SH-SY5Y (cell line): ENCODE measurements at regions not wholly inside any gene's neighbourhood (a gene's known extent, or its start where the extent isn't known, plus 50 kb on each side); places are given as distances from the start of the nearest gene placed in this dataset.

ENCODE experiments used
- GATA2 ChIP-seq: IDR thresholded peaks from 2 replicates; pipeline ENCODE4 v1.6.1; 2011; ENCODE audit warnings: mild to moderate bottlenecking, low read depth, low read length
- GATA3 ChIP-seq: IDR thresholded peaks from 2 replicates; pipeline ENCODE4 v1.6.1; 2011; ENCODE audit warnings: low read depth, mild to moderate bottlenecking, low read length, moderate library complexity

DNA sequence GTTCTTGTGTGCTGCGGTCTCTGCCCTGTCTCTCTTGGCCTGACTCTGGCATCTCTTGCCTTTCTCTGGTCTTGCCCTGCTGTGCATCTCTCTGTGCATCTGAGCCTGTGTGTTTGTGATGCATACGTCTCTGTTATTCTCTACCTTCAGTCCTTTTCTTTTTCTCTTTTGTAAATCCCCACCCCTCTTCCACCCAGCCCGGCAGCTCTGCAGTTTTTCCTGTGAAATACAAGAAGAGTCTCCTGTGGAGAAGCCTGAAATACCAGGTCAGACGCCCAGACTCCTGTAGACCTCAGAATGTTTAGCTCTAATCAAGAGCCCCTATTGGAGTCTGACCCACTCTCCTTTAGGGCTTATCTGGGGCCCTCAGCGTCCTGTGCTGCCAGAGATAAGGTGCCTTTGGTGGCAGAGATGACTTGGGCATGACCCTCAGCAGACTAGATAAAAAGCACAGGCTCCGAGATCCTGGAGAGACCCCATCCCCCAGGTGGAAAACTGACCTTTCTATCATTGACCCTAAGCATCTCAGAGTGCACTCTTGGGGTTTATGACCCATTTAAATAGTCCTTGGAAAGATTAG, 167.5 kb upstream of the SRRM4 start:
- TF ChIP-seq GATA2 (no peak), GATA3 (no peak)
